DMS153 (cell line): ENCODE measurements at regions not wholly inside any gene's neighbourhood (a gene's known extent, or its start where the extent isn't known, plus 50 kb on each side); places are given as distances from the start of the nearest gene placed in this dataset.

ENCODE experiments used
- DNase-seq: peaks from one replicate; lab custom pipeline; 2025; lab: John Stamatoyannopoulos, UW

DNA sequence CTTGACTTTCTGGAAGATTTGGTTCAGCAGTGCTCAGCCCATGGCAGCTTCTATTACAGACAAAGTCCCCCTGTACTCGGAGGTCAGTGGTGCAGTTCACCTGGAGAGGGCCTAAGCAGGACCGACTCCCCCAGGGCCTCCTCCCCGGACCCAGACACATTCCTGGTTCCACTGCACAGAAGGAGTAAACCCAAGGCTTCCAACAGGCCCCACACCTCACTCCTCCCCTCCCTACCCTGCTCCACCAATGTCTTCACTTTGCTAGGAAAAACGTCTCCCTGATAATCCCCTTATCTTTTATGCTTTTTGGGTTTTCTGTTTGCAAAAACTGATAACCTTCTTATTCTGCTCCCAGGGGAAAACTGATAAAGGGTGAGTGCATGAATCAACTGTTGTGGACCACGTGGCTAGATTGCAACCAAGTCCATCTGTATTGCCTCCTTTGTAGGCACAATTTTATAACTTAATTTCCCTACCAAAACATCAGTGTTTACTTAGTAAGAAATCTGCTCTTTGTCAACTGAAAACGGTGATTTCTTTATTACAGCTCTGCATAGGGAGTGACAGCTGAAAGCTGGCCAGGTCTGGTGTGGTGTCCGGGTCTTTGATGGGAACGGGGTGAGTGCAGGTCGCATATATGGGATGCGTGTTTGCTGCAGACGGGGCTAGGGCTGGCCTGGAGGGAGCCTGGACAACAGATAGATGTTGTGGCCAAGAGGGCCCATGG lies 202.5 kb downstream of the GLI2 start:
- DNase-seq, result no peak

DNA sequence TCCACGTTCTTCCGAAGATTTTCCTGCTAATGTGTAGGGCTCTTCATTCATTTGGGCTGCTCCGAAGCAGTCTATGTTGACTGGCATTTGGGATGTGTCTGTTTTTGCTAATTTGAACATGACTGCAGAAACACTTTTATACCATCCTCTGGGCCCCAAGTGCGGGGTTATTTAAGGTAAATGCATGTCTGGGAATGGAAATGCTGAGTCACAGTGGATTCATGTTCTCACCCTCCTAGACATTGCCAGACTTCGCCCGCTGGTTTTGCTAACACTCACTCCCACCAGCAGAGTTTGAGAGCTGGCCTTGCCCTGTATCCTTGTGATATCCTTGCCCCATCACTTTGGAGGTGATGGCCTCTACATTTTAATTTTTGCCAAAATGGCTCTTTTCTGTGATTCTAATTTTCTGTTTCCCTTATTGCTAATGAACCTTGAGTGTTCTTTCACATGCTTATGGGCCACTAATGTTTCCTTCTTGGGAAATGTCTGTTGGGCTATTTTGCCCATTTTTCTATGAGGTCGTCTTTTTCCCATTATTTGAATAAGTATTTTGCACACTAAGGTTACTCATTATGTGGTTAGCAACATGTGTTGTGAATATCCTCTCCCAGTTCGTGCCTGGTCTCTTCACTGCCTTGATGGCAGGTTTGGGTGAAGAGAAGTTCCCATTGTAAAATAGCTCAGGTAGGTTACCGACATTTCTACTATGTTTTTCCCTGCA lies 204.1 kb downstream of the GLI2 start:
- no peak for DNase-seq

DNA sequence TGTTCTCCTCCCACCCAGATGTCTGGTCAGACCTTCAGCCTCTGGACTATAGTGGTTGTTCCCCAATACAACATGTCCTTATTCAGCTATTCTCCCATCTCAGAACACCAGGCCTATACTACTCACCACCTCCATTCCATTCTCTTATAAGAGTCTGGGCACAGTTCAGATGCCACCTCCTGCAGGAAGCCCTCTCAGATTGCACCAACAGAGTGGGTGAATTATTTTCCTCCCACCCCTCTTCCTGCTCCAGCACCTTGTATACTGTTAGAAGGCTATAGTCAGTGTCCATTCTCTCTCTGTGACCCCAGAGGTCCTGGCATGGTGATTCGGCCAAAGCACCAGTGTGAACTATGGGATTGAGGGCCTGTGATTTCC lies 204.6 kb downstream of the GLI2 start:
- DNase-seq, result no peak

DNA sequence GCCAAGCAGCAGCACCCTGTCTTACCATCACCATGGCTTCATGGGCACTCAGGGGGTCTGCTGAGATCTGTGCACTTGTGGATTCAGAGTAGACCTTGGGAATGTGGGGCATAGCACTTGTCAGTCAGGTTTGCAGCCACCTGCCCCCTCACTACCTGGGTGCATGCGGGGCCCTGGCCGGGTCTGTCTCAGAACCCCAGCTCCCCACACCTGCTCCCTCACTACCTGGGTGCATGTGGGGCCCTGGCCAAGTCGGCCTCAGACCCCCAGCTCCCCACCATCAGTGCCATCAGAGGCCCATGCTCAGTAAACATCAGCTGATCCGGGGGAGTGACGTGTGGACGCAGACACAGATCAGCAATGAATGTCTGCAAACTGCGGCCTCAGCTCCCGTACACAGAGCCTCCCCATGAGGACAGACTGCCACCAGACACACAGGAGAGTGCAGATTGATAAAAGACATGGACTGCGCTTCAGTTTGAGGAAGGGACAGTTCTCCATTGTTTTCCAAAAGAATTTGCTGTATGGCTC lies 205.1 kb downstream of the GLI2 start:
- no peak for DNase-seq

DNA sequence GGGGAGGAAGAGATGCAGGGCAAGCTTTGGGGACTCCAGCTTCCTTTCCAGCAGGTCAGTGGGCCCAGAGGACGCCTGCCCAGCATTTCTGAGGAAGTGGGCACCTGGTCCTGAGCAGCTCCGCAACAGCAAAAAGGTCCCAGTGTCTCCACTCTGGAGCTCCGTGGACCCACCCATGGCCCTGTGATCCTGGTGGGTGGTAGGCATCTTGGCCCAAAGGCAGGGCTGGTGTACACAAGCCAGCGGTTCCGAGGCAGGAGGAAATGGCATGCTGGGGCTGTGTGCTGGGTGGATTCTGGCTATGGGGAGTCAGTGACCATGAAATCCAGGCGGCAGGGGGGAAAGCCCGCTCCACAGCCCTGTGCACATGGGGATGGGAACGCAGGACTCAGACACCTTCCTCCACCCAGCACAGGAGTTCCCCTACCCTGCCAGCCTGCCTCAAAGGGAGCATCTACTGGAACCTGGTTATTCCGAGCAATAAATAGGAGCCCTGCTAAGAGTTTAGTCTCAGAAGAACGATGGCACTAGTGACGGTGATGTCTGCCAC lies 206.0 kb downstream of the GLI2 start:
- no peak for DNase-seq

DNA sequence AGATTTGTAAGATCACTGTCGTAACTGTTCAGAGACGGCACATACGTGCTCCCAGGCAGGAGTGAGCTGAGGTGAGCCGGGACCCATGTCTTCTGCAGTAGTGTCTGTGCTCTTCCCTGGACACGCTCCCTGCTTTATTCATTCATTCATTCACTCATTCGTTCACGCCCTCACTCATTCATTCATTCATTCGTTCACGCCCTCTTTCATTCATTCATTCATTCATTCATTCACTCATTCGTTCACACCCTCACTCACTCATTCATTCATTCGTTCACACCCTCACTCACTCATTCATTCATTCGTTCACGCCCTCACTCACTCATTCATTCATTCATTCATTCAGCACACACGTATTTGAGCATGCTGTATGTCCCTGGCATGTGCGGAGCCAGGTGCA lies 207.0 kb downstream of the GLI2 start:
- no peak for DNase-seq

DNA sequence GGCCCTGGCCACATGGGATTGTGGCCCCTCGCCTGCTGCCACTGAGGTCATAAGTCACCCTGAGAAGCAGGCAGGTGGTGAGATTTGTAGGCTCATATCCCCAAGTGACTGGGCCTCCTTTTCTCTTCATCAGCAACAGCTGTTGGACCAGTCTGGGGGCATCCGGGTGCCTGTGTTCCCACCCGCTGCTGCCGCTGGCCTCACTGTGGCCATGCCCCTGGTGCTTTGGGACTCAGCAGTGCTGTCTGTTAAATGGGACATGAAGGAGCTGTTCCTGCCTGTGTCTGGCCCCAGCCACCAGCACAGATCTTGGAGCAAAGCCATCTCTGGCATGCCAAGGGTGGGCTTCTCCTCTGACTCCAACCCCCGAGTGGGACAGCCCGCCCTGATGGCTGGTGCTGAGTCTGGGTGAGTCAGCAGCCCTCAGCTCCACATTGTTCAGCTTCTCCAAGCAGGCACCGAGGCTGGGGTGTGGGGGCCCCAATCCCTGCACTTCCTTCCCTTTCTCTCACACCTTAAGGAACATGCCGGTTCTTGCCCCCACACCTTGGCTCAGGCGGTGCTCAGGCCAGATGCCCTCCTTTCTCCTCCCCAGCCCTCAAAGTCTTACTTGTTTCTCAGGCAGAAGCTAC lies 207.9 kb downstream of the GLI2 start:
- DNase-seq, result no peak

DNA sequence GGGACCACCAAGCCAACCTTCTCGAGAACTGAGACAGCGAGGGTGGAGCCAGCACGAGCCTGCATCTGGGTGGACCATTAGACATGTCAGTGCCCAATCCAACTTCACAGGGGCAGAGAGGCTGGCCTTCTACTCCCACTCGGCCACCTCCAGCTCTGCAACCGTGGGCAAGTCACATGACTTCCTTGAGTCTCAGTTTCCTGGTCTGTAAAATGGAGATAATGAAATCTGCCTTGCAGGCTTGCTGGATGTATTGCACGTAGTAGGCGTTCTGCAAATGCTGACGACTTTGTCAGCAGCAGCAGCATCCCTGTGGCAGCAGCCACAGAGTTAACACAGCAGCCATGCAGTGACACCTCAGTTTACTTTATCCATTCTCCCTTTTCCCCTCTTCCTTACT lies 208.9 kb downstream of the GLI2 start:
- no peak for DNase-seq

DNA sequence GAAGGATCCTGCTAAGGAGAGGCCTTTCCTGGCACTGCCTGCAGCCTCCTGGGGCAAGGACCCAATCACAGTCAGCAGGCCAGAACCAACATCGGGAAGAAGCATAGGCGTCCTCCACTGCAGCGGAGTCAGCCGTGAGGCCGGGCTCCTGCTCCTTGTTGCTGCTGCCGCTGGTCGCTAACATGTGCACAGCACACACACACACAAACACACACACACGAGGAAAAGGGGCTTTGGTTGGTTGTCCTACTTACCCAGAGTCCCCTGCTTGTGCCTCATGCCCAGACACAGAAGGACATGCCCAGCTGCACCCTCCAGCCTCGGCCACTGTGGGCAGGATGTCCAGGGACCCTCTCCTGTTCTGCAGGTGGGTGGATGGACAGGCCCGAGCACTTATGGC lies 209.4 kb downstream of the GLI2 start:
- no peak for DNase-seq

DNA sequence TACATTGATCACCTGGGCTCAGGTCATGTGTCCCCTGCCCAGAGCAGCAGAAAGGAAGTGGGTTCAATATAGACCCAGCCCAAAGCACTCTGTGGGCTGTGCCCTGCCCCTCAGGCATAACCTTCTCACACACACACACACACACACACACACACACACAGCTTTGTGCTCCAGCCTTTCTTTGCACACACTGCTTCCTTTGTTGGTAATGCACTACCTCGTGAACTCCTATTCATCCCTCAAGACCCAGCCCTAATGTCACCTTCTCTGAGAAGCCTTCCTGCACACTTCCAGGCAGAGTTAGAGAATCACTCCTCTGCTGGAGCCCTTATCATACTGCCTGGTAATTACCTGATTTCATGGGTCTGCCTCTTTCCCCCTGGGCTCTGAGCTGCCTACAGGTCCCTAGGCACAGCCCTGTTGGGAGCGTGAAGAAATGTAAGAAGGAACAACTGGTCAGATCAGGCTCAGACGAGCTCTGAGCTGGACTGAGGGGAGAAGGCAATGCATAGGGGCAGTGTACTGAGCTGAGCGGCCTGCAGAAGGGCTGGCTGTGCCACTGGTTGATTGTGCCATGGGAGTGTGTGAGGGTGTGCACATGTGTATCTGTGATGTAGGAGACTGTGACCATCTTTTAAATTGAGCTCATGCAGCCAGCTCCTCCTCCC lies 210.3 kb downstream of the GLI2 start:
- DNase-seq, result no peak

DNA sequence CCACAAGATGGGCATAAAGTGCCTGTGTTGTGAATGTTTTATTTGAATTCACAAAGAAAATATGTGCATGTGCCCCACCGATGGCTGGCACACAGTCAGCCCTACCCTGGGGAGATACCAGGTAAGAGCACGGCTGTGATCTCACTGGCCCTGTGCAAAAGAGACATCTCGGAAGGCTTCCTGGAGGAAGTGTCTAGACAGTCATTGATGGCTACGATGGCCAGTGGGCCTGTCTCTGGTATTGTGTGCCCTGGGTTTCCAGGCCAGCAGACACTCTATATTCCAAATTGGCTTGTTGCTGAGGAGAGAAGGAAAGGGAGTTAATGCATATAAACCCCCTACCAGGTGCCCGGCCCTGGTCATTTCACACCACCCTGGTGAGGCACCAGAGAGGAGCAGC lies 211.7 kb downstream of the GLI2 start:
- DNase-seq, result no peak

DNA sequence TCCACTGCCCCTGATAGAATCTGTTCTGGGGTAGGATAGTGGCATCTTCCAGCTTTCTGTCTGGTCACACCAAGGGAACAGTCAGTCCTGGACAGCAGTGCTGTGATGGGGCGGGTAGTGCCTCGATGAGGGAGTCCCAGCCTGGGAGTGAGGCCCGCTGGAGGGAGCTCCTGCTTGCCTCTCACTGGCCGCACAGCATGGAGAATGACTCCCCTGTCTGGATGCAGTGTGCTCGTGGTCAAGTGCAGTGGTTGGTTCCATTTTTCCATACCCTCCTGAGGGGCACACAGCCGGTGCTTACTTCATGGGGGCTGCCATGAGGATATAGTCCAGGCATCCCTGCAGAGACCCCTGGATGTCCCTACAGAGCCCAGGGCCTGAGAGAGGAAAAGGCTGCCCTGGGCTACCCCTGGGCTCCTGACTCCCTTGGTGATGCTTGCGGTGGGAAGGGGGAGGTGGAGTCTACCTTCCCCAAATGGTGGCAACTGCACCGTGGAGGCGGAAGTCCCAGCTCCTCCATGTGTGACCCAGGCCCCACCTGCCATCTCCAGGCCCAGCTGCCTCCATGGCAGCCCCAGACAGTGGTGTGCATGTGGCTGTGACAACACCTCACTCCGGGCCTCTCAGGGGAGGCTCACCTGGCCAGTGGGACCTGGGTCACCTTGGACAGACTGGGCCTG lies 212.5 kb downstream of the GLI2 start:
- no peak for DNase-seq

DNA sequence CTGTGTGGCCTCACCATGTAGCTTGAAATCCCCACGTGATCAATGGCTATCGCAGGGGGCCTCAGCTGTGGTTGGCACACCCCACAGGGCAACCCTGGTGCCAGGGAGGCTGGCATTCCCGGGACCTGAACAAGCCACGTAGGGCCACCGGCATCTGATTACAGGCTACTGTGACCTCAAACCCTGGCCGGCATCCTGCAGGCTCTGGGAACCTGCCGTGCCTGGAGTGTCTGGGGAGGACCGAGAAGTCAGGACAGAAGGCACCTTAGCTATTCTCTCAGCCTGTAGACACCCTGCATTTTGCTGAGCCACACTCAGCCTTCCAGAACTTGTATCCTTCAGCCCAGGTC lies 213.0 kb downstream of the GLI2 start:
- no peak for DNase-seq

DNA sequence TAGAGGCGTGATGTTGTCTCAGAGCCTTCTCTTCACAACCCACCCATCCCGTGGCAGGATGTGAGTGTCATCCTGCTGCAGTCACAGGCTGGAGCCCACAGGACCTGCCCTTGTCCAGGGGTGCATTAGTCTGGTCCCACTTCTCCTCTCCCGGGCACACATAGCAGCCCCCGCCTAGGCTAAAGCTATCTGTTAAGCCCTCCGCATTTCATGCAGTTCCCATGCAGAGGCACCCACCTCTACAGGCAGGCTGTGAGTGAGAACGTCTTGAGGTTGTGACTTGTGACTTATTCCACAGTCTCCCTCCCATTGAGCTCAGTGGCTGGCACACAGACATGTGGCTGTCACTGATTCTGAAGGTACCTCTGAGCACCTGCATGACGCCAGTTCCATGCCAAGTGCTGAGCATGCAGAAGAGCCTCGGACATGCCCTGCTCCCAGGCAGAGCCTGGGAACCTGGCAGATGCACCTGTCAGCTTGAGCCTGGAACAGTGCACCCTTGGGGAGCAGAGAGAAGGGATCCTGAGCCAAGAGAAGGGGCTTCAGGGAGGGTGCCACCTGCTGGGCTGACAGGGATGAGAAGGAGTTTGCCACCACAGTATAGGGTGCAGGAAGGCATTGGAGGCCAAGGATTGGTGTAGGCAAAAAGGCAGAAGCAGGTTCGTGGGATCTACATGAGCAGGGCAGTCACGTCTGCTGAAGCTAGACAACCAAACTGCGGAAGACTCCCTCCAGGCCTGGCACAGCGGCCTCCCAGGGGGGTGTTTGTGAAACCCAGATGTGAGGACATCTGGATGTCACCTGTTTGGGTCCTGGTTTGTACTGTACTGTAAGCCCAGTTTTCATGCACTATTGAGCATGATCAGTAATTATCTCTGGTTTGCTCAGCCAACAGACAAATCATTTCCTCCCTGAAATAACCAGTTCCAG lies 213.6 kb downstream of the GLI2 start:
- no peak for DNase-seq

DNA sequence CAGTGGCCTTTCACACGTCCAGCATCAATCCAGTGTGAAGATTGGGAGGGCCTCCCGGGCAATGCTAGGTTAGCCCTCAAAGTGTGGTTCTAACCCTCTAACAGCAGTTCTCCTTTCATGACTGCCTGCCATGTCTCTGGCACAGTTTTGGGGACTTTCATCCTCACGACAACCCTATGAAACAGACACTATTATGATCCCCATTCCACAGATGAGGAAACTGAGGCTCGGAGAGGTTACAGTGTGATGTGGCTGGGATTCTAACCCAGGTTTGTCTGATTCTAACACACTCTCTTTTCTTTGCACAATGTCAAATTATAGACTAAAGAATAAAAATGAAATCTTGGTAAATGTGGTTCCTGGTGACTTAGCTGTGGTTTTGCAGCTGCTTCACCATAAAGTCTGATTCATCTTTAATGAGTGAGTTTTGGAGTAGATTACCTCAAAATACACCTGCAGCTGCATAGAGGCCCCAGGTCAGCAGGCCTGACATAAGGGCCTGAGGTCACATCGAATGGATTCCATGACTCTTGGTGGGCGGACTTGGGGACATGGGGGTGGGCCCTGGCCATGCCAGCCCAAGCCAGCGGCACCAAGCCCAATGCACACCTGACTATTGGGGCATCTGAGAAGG lies 214.4 kb downstream of the GLI2 start:
- DNase-seq, result no peak

DNA sequence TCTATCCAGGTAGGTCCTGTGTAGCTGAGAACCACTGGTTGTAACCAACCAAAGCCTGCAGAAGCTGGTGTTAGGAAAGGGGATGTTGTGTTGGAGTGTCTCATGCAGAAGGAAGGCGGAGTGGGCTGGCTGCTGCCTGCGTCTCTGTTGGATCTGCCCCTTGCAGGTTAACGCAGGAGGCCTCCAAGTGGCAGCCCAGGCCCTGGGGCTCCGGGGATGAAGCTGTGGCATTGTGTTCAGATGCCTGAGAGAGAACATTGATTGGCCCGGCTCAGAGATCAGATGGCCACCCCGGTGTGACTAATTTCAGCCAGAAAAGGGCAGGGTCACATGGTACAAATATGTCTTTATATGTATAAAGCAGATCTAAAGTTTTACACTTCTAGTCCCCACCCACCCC lies 216.0 kb downstream of the GLI2 start:
- no peak for DNase-seq

DNA sequence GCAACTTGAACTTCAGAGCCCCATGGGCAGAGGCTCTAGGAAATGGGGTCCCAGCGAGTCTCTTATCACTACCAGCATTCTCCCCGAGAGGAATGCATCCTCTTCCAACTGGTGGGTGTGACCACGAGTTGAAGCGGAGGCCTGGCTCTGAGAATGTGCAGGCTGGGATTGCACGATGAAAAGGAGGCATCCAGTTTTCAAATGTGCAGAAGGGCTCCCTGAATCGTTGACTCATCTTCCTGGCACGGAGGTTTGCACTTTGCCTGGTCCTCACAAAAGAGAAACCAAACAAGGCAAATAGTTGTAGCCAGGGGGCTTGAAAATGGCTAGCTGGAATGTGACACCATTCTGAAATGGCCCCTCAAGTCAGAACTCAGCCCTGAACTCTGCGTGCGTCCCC lies 216.7 kb downstream of the GLI2 start:
- DNase-seq, result no peak

DNA sequence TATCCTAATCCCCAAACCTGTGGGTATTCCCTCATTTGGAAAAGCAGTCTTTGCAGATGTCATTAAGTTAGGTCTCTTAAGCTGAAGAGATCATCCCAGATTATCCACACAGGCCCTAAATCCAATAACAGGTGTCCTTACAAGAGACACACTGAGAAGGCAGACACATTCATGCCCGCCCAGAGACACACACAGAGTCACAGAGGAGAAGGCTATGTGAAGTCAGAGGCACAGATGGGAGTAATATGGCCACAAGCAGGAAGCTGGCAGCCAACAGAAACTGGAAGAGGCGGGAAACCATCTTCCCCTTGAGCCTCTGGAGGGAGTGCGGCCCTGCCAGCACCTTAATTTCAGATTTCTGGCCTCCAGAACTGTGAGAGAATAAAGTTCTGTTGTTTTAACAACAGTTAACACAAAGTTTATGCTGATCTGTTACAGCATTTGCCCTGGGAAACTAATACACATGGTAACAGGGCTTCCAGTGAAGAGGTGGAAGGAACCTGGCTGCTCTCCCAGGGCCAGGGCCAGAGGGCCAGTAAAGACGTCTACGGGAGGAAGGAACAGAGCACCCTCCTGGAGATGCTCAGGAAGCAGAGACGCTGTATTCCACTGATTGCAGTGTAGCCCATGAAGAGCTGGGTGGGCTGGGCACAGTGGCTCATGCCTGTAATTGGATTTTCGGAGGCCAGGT lies 217.5 kb downstream of the GLI2 start:
- DNase-seq, result no peak

DNA sequence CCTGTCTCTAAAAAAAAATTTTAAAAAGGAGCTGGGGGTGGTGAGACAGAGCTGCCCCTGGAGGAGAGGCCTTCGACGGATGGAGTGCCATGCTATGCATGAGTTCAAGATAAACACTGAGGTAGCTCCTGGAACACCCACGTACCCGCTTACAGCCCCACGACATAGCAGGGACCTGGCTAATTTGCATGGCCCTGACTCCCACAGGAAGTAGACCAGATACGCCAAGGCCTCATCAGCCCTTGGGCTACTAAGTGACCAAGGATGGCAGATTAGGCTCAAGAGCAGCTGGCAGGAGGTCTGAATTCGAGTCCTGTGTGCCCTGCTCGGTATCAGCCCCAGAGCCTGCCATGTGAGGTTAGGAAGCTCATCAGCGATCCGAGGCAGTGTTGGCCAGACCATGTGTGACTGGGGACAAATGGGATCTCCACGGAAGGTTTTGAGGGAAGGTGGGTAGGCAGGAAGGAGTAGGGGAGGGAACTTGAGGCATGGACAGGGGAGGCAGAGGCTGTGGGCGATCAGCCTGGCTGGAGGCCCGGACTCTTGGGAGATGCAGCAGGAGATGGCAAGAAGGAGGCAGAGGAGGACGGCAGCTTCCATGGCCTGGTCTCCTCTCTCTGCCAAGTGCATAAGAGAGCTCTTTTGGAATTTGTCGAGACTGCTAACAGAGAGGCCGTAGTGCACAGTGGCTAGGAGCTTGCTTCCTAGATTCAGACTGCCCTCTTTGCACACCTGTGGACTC lies 218.3 kb downstream of the GLI2 start:
- no peak for DNase-seq
